Lung (tissue), 11 donors: ENCODE measurements at regions not wholly inside any gene's neighbourhood (a gene's known extent, or its start where the extent isn't known, plus 50 kb on each side); places are given as distances from the start of the nearest gene placed in this dataset.
A peak's percentile ranks its signal among the peaks of the same experiment; 100 is the strongest.

Source experiments
- ATAC-seq: fragments of 200-7000 bp; cut with Tn5 transposase; one replicate; pipeline ENCODE4 v1.9.1; 2020; ENCODE audit warnings: moderate number of reproducible peaks; ENCODE audit not compliant: insufficient read depth, low FRiP score
- DNase-seq, 3 donors: peaks; one replicate each; pipeline ENCODE4 v3.0.0-alpha.2; 2013 to 2017
- H3K27ac ChIP-seq, 2 donors: one replicate each; pipeline ENCODE4 v1.5.1; 2013; ENCODE audit warnings: mild to moderate bottlenecking in 2 of 2, moderate library complexity in 2 of 2, control low read depth in 1 of 2, inconsistent platforms in 1 of 2, low read depth in 1 of 2, low read length in 1 of 2
- H3K27me3 ChIP-seq, 3 donors: one replicate each; pipeline ENCODE4 v1.5.1; 2013; ENCODE audit warnings: low read length in 2 of 3; ENCODE audit not compliant: control insufficient read depth in 3 of 3, insufficient read depth in 3 of 3
- H3K36me3 ChIP-seq, 4 donors: one replicate each; pipeline ENCODE4 v1.5.1; 2013; ENCODE audit warnings: low read length in 4 of 4, mild to moderate bottlenecking in 1 of 4, moderate library complexity in 1 of 4; ENCODE audit not compliant: control insufficient read depth in 4 of 4, insufficient read depth in 4 of 4
- H3K4me1 ChIP-seq, 5 donors: one replicate each; pipeline ENCODE4 v1.5.1; 2013; ENCODE audit warnings: low read length in 5 of 5, mild to moderate bottlenecking in 2 of 5, moderate library complexity in 1 of 5; ENCODE audit not compliant: control insufficient read depth in 5 of 5, insufficient read depth in 5 of 5
- H3K4me3 ChIP-seq: one replicate; pipeline ENCODE4 v1.5.1; 2013; ENCODE audit warnings: mild to moderate bottlenecking, control low read depth, moderate library complexity
- H3K9ac ChIP-seq, 2 donors: one replicate each; pipeline ENCODE4 v1.5.1; 2013; ENCODE audit warnings: low read length in 2 of 2, control low read depth in 1 of 2; ENCODE audit not compliant: insufficient read depth in 1 of 2
- H3K9me3 ChIP-seq, 4 donors: one replicate each; pipeline ENCODE4 v1.5.1; 2013; ENCODE audit warnings: low read length in 3 of 4, mild to moderate bottlenecking in 1 of 4, moderate library complexity in 1 of 4; ENCODE audit not compliant: control insufficient read depth in 4 of 4, insufficient read depth in 3 of 4
- CTCF ChIP-seq: IDR thresholded peaks from 2 replicates; pipeline ENCODE4 v1.5.1; 2012; ENCODE audit warnings: mild to moderate bottlenecking; ENCODE audit errors: control extremely low read depth, extremely low read depth
- WGBS, 2 donors: extraction: QIAGEN DNeasy Blood & Tissue Kit; methylation state at CpG; one replicate each; pipeline ENCODE4 v1.1.7; 2013; 5-methylcytosine and 5-hydroxymethylcytosine counted together
- donor health status: control.
- donor health status: control.
- donor health status: Bipolar disorder and iron deficiency.
- donor health status: healthy.
- donor health status: DM: yes; HTN: yes; CAD: no.

- H3K9ac ChIP-seq = no peak overlapping the region
- H3K27me3 ChIP-seq = no peaks in the 10 kb centered on the region
- peaks cover 10 to 30% (median 19%) of the 10 kb centered on the region in 5 donors for H3K4me1 ChIP-seq
- DNase-seq = peak in 2 of 3 donors; percentile 38 to 58
- WGBS, 2 donors = 38 to 42% methylated on average over 10 of the region's 10 CpGs
- H3K4me3 ChIP-seq = no peak overlapping the region
- peak overlapping the region; percentile 41 to 67 for H3K27ac ChIP-seq
- no peaks in the 10 kb centered on the region for H3K9me3 ChIP-seq
- ATAC-seq = no peak
- no peak for TF ChIP-seq CTCF
- H3K36me3 ChIP-seq = no peaks in the 10 kb centered on the region
Measured at GRCh38 chr3:124277144-124277890, 285.4 kb upstream of the ROPN1 start.

GRCh38 chr3:124281453-124282316, 289.8 kb upstream of the ROPN1 start:
- ATAC-seq (no peak), DNase-seq (peak in 2 of 3 donors; percentile 52 to 61)
- H3K9ac ChIP-seq = no peak overlapping the region
- H3K4me1 ChIP-seq = peaks cover 3 to 13% (median 6%) of the 10 kb centered on the region in 5 donors
- no peaks in the 10 kb centered on the region for H3K27me3 ChIP-seq
- WGBS, 2 donors = 62 to 68% methylated on average over 6 of the region's 6 CpGs
- no peaks in the 10 kb centered on the region for H3K36me3 ChIP-seq
- TF ChIP-seq CTCF = peak; percentile 28
- H3K27ac ChIP-seq = no peak overlapping the region
- no peak overlapping the region for H3K4me3 ChIP-seq
- H3K9me3 ChIP-seq = no peaks in the 10 kb centered on the region

GRCh38 chr3:124282751-124283651, 291.1 kb upstream of the ROPN1 start:
- Histone ChIP-seq H3K27ac (peak overlapping the region in 1 of 2 donors; percentile 26), H3K9me3 (no peaks in the 10 kb centered on the region), H3K9ac (no peak overlapping the region), H3K36me3 (no peaks in the 10 kb centered on the region), H3K27me3 (no peaks in the 10 kb centered on the region), H3K4me1 (peaks cover 0 to 7% (median 3%) of the 10 kb centered on the region in 5 donors), H3K4me3 (no peak overlapping the region)
- 75 to 89% methylated on average over 3 of the region's 3 CpGs for WGBS, 2 donors
- ATAC-seq = no peak
- no peak for TF ChIP-seq CTCF
- no peak for DNase-seq
